Sigmoid colon (tissue), 6 donors: ENCODE measurements at regions not wholly inside any gene's neighbourhood (a gene's known extent, or its start where the extent isn't known, plus 50 kb on each side); places are given as distances from the start of the nearest gene placed in this dataset.

Source experiments
- DNase-seq: peaks from one replicate; pipeline ENCODE4 v3.0.0-alpha.2; 2019
- H3K27ac ChIP-seq, 4 donors: fragments of 200-600 bp; sonication (generic); one replicate each; pipeline ENCODE4 v1.5.1; 2016 to 2019; ENCODE audit warnings: mild to moderate bottlenecking in 1 of 4
- H3K27me3 ChIP-seq, 3 donors: fragments of 200-600 bp; sonication (generic); one replicate each; pipeline ENCODE4 v1.5.1; 2019; ENCODE audit warnings: mild to moderate bottlenecking in 1 of 3
- H3K36me3 ChIP-seq, 4 donors: fragments of 200-600 bp; sonication (generic); one replicate each; pipeline ENCODE4 v1.5.1; 2016 to 2019
- H3K4me1 ChIP-seq, 4 donors: fragments of 200-600 bp; sonication (generic); one replicate each; pipeline ENCODE4 v1.5.1; 2017 to 2019
- H3K4me3 ChIP-seq, 4 donors: fragments of 200-600 bp; sonication (generic); one replicate each; pipeline ENCODE4 v1.5.1; 2017 to 2019; ENCODE audit warnings: mild to moderate bottlenecking in 2 of 4, moderate library complexity in 1 of 4
- H3K9me3 ChIP-seq, 4 donors: fragments of 200-600 bp in 3 of 4; sonication (generic) in 3 of 4; one replicate each; pipeline versions ENCODE4 v1.5.1 to v1.6.1; 2013 to 2019
- CTCF ChIP-seq, 4 experiments: fragments of 450-650 bp in 3 of 4; fragments of 200-600 bp in 1 of 4; IDR thresholded peaks; one replicate each; pipeline ENCODE4 v1.5.1; 2016 to 2019; ENCODE audit warnings: antibody characterized with exemption in 4 of 4, mild to moderate bottlenecking in 3 of 4, moderate library complexity in 2 of 4
- EP300 ChIP-seq, 4 donors: sonication (generic); formaldehyde crosslinking; IDR thresholded peaks; one replicate each; pipeline ENCODE4 v1.6.1; 2017; ENCODE audit warnings: antibody characterized with exemption in 4 of 4
- POLR2A ChIP-seq, 2 donors: fragments of 450-650 bp; IDR thresholded peaks; one replicate each; pipeline ENCODE4 v1.6.1; 2016; ENCODE audit warnings: antibody characterized with exemption in 2 of 2, mild to moderate bottlenecking in 2 of 2, moderate library complexity in 2 of 2
- POLR2AphosphoS5 ChIP-seq, 4 donors: sonication (generic); formaldehyde crosslinking; IDR thresholded peaks; one replicate each; pipeline ENCODE4 v1.6.1; 2017; ENCODE audit warnings: antibody characterized with exemption in 4 of 4
- WGBS, 2 donors: extraction: QIAGEN DNeasy Blood & Tissue Kit; methylation state at CpG; one replicate each; pipeline ENCODE4 v1.1.7; 2013; 5-methylcytosine and 5-hydroxymethylcytosine counted together
- intact Hi-C: fragments of 100-400 bp; cut with DNase I; formaldehyde crosslinking; loops from one replicate; pipeline ENCODE4 v1.15.1; 2023
- donor health status: healthy with polysubstance abuse.
- donor health status: healthy.

- intact Hi-C loops: no loop called here
- H3K9me3 ChIP-seq: no peaks in the 10 kb centered on the region
- no peak overlapping the region for H3K27ac ChIP-seq
- DNase-seq: no peak
- H3K4me1 ChIP-seq: peaks cover 0 to 5% (median 0%) of the 10 kb centered on the region in 4 donors
- WGBS, 2 donors: 77 to 83% methylated on average over 3 of the region's 3 CpGs
- TF ChIP-seq POLR2A (IDR thresholded peaks at IDR 0.05) (no peak), CTCF (IDR thresholded peaks at IDR 0.05) (no peak), EP300 (IDR thresholded peaks at IDR 0.05) (no peak), POLR2AphosphoS5 (IDR thresholded peaks at IDR 0.05) (no peak)
- no peaks in the 10 kb centered on the region for H3K27me3 ChIP-seq
- no peaks in the 10 kb centered on the region for H3K36me3 ChIP-seq
- no peak overlapping the region for H3K4me3 ChIP-seq
These were observed 163.2 kb upstream of the NCK2 start for GRCh38 chr2:105581555-105581944.

- intact Hi-C loops: no loop called here
- DNase-seq: no peak
- H3K9me3 ChIP-seq: no peaks in the 10 kb centered on the region
- H3K36me3 ChIP-seq: no peaks in the 10 kb centered on the region
- WGBS, 2 donors: 36 to 90% methylated on average over 1 of the region's 1 CpG
- H3K27me3 ChIP-seq: no peaks in the 10 kb centered on the region
- no peak overlapping the region for H3K4me3 ChIP-seq
- H3K4me1 ChIP-seq: peaks cover 0 to 10% (median 2%) of the 10 kb centered on the region in 4 donors
- no peak overlapping the region for H3K27ac ChIP-seq
- no peak for TF ChIP-seq POLR2AphosphoS5 (IDR thresholded peaks at IDR 0.05)
These were observed 163.7 kb upstream of the NCK2 start for GRCh38 chr2:105580870-105581554.

- Histone ChIP-seq H3K4me1 (peaks cover 0 to 16% (median 7%) of the 10 kb centered on the region in 4 donors), H3K9me3 (no peaks in the 10 kb centered on the region), H3K27ac (no peak overlapping the region), H3K27me3 (no peaks in the 10 kb centered on the region), H3K4me3 (no peak overlapping the region), H3K36me3 (no peaks in the 10 kb centered on the region)
- no peak for DNase-seq
- intact Hi-C loops: no loop called here
- TF ChIP-seq CTCF (IDR thresholded peaks at IDR 0.05) (no peak), POLR2AphosphoS5 (IDR thresholded peaks at IDR 0.05) (no peak), EP300 (IDR thresholded peaks at IDR 0.05) (no peak), POLR2A (IDR thresholded peaks at IDR 0.05) (no peak)
- WGBS, 2 donors: 65 to 84% methylated on average over 5 of the region's 5 CpGs
These were observed 164.5 kb upstream of the NCK2 start for GRCh38 chr2:105580216-105580615.

DNA sequence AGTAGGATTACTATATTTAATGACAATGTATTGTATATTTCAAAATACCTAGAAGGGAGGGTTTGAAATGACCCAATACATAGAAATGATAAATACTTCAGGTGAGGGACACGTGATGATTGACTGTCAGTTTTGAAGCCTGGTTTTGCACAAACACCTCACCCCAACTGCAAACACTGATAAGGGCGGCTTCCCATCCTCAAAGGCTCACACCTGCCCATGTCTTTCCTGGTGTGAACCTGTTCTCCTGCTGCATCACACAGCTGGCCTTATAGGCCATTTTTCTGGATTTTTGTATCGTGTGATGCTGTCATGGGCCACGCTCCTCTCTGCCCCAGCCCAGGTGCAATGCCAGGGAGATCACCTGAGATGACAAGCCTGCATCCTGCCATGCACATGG lies 166.5 kb upstream of the NCK2 start:
- DNase-seq: no peak
- no peaks in the 10 kb centered on the region for H3K36me3 ChIP-seq
- H3K4me3 ChIP-seq: no peak overlapping the region
- no peaks in the 10 kb centered on the region for H3K27me3 ChIP-seq
- TF ChIP-seq POLR2AphosphoS5 (IDR thresholded peaks at IDR 0.05): no peak
- no peak for TF ChIP-seq POLR2A (IDR thresholded peaks at IDR 0.05)
- TF ChIP-seq EP300 (IDR thresholded peaks at IDR 0.05): no peak
- TF ChIP-seq CTCF (IDR thresholded peaks at IDR 0.05): no peak
- intact Hi-C loops: loop anchor here (5.0 kb wide), 1 partner anchor 509 kb away; no protein-coding TSS in a partner anchor
- no peak overlapping the region for H3K27ac ChIP-seq
- 21 to 57% methylated on average over 4 of the region's 4 CpGs for WGBS, 2 donors
- H3K4me1 ChIP-seq: peaks cover 0 to 16% (median 7%) of the 10 kb centered on the region in 4 donors
- H3K9me3 ChIP-seq: no peaks in the 10 kb centered on the region

DNA sequence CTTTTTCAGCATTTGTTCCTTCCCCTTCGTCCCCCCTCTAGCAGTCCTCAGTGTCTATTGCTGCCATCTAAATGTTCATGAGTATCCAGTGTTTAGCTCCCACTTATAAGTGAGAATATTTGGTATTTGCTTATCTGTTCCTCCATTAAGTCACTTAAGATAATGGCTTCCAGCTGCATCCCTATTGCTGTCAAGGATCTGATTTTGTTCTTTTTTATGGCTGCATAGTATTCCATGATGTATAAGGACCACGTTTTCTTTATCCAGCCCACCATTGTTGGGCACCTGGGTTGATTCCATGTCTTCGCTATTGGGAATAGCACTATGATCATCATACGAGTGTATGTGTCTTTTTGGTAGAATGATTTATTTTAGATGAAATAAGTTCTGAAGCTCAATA lies 166.9 kb upstream of the NCK2 start:
- TF ChIP-seq EP300 (IDR thresholded peaks at IDR 0.05) (no peak), POLR2A (IDR thresholded peaks at IDR 0.05) (no peak), POLR2AphosphoS5 (IDR thresholded peaks at IDR 0.05) (no peak), CTCF (IDR thresholded peaks at IDR 0.05) (no peak)
- Histone ChIP-seq H3K27me3 (no peaks in the 10 kb centered on the region), H3K9me3 (no peaks in the 10 kb centered on the region), H3K4me1 (peaks cover 0 to 16% (median 7%) of the 10 kb centered on the region in 4 donors), H3K4me3 (no peak overlapping the region), H3K36me3 (no peaks in the 10 kb centered on the region), H3K27ac (no peak overlapping the region)
- no peak for DNase-seq
- intact Hi-C loops: loop anchor here (2.0 to 5.0 kb wide), 2 partner anchors 167 to 510 kb away; partner anchors contain the start of gene NCK2
- 80 to 81% methylated on average over 4 of the region's 4 CpGs for WGBS, 2 donors
